Mesodermal cell (in vitro differentiated cells): ENCODE measurements at regions not wholly inside any gene's neighbourhood (a gene's known extent, or its start where the extent isn't known, plus 50 kb on each side); places are given as distances from the start of the nearest gene placed in this dataset.

Experiments used
- H3K27ac ChIP-seq: 2 replicates; pipeline ENCODE4 v1.7.0; 2013; ENCODE audit warnings: mild to moderate bottlenecking, low read depth, low read length, moderate library complexity; ENCODE audit not compliant: severe bottlenecking
- H3K36me3 ChIP-seq: 2 replicates; pipeline ENCODE4 v1.7.1; 2013; ENCODE audit warnings: mild to moderate bottlenecking, low read length, moderate library complexity; ENCODE audit not compliant: control insufficient read depth, insufficient read depth
- H3K4me1 ChIP-seq: one replicate; pipeline ENCODE4 v1.7.1; 2013; ENCODE audit warnings: mild to moderate bottlenecking, low read length; ENCODE audit not compliant: insufficient read depth, control insufficient read depth, poor library complexity, severe bottlenecking
- H3K4me3 ChIP-seq: 2 replicates; pipeline ENCODE4 v1.7.0; 2013; ENCODE audit warnings: low read length, control low read depth, mild to moderate bottlenecking; ENCODE audit not compliant: insufficient read depth, poor library complexity, severe bottlenecking; ENCODE audit errors: extremely low read depth
- H3K9me3 ChIP-seq: 2 replicates; pipeline ENCODE4 v1.7.1; 2013; ENCODE audit warnings: mild to moderate bottlenecking, low read length, moderate library complexity; ENCODE audit not compliant: control insufficient read depth
- WGBS, 2 experiments: methylation state at CpG; one replicate each; pipeline ENCODE4 v1.1.5; 2013; ENCODE audit warnings: missing lambda C conversion rate in 2 of 2; ENCODE audit not compliant: insufficient coverage in 2 of 2; 5-methylcytosine and 5-hydroxymethylcytosine counted together

DNA sequence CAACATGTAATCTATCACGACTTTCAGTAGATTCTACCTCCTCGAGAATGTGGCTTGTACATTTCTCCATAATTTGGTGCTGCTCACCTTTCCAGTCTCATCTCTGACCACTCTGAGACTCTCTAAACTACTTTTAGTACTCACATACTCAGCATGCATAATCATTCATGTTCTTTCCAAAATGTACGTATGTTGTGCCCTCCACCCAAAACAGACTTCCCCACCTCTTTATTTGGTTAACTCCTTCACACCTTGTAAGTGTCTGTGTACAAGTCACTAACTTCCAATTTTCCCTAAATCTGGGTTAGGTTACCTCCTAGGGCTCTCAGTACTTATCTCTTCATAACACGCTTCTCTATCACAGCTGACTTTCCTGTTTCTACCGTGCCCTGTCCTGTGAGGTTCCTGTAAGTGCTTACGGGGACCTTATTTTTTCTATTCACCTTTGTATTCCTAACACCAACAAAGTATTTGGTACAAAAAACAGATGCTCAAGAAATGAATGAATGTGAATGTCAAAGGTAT lies 186.2 kb upstream of the MKLN1 start:
- no peak overlapping the region for H3K27ac ChIP-seq
- H3K9me3 ChIP-seq: no peaks in the 10 kb centered on the region
- H3K4me3 ChIP-seq: no peak overlapping the region
- H3K36me3 ChIP-seq: no peaks in the 10 kb centered on the region
- 87 to 94% methylated on average over 4 to 5 of the region's 6 CpGs for WGBS, 2 experiments
- H3K4me1 ChIP-seq: no peaks in the 10 kb centered on the region

DNA sequence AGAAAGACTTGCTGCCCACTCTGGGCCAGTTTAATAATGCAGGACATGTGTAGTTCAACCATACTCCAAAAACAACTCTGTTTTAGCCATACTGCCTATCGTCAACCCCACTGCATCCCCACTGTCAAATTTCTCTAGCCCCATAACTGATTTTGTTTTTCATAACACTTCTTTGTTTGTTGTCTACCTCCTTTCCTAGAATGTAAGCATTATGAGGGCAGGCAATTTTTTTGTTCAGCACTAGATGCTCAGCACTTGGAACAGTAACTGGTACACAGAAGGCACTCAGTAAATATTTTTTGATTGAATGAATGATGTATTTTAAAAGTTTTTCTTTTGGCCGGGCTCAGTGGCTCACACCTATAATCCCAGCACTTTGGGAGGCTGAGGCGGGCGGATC lies 183.8 kb upstream of the MKLN1 start:
- 87 to 90% methylated on average over 3 of the region's 4 CpGs for WGBS, 2 experiments
- Histone ChIP-seq H3K36me3 (no peaks in the 10 kb centered on the region), H3K9me3 (no peaks in the 10 kb centered on the region), H3K4me1 (no peaks in the 10 kb centered on the region), H3K27ac (no peak overlapping the region), H3K4me3 (no peak overlapping the region)

DNA sequence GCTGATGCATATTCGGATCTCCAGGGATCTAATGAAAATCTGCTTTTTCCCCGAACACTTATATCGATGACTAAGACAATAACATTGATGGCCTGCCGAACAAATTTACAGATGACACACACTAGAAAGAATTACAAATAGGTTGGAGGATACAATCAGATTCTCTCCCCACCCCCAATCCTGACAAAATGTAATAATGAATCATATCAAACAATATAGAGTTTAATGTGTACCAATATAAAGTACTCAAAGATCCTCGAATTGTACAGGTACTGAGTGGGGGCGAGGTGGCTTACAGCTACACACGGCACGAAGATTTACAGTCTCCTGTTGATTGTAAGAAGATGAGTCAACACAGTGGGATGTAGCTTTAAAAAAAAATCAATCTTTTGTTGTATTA lies 182.7 kb upstream of the MKLN1 start:
- 80% methylated on average over 4 of the region's 8 CpGs; no CpG with 5 or more reads in 1 of the 2 experiments for WGBS, 2 experiments

DNA sequence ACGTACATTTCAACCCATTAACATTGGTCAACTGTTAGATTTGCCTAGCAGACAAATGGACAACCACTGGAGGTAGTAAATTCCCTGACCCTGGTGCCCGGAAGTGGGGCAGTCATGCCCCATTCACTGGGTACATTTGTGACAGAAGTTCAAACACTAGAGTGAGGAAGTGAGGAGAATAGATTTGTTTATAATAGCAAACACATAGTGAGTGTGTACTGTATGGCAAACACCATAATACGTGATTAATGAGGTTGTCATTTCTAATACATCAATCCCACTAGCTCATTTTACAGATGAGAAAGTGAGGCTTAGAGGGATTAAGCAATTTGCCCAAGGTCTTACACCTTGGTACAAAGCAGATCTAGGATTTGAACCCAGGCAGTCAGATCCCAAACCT lies 181.9 kb upstream of the MKLN1 start:
- H3K4me1 ChIP-seq: no peaks in the 10 kb centered on the region
- H3K4me3 ChIP-seq: no peak overlapping the region
- H3K9me3 ChIP-seq: no peaks in the 10 kb centered on the region
- WGBS, 2 experiments: 100% methylated on average over 1 of the region's 3 CpGs; no CpG with 5 or more reads in 1 of the 2 experiments
- H3K36me3 ChIP-seq: no peaks in the 10 kb centered on the region
- no peak overlapping the region for H3K27ac ChIP-seq

More for the DNA sequence above, 182.7 kb upstream of the MKLN1 start:
- Histone ChIP-seq H3K27ac (no peak overlapping the region), H3K4me1 (no peaks in the 10 kb centered on the region), H3K36me3 (no peaks in the 10 kb centered on the region), H3K9me3 (no peaks in the 10 kb centered on the region), H3K4me3 (no peak overlapping the region)

DNA sequence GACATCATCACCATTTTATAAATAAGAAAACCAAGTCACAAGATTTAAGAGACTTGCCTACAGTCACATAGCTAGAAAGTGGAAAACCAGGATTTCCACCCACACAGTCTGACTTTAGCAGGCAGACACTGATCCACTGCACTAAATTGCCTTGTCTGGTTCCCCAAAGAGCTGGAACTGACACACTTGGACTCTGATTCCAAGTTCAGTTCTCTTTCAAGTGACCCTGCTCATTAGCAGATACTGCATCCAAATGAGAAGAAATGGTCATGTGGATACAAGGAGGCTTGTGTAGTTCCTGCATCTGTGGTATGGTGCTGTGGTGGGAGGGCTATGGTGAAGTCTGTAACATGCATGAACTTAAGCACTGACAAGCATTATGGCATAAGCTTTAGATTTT lies 180.1 kb upstream of the MKLN1 start:
- Histone ChIP-seq H3K9me3 (no peaks in the 10 kb centered on the region), H3K4me3 (no peak overlapping the region), H3K36me3 (no peaks in the 10 kb centered on the region), H3K4me1 (no peaks in the 10 kb centered on the region), H3K27ac (no peak overlapping the region)

DNA sequence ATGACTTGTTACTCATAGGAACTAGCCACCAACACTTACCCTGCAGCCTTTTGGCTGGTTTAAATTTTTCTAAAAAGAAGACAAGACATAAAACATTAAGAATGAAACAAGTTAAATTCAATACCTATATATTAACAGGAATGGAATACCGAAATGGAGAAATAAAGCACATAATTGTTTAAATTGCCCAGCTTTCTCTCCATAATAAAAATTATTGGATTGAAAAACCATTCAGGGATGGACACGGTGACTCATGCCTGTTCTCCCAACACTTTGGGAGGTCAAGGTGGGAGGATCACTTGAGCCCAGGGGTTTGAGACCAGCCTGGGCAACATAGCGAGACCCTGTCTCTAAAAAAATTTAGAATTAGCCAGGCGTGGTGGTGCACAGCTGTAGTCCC lies 179.4 kb upstream of the MKLN1 start:
- Histone ChIP-seq H3K4me1 (no peaks in the 10 kb centered on the region), H3K27ac (no peak overlapping the region), H3K4me3 (no peak overlapping the region), H3K9me3 (no peaks in the 10 kb centered on the region), H3K36me3 (no peaks in the 10 kb centered on the region)
- 95 to 100% methylated on average over 3 of the region's 4 CpGs for WGBS, 2 experiments

DNA sequence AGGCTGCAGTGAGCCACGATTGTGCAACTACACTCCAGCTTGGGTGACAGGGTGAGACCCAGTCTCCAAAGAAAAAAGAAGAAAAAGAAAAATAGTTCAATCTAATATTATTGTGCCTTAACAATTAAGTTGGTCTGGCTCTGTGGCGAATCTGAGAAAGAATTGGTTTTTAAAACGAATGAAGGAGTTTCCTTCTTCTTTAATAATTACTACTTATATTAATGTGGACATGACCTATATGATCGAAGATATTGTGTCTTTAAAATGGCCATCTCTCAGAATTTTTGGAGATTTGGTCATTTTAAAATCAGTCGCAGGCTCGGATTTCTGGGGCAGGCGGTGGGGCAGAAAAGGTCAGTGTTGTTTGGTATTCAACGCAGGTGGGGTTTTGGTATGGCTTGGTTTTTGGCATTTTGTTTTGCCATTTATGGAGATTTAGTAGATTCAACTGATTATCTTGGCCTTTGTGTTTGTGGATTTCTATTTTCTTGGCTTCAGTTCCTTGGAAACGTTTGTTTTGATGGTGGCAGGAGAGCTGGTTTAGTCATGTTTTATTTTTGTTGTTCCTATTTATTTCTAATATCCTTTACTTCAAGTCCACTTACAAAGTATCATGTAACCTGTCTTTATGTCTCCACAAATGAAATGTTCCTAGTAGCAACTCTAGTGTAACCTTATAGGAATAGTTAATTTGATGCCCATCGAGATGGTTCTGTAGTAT lies 178.8 kb upstream of the MKLN1 start:
- H3K9me3 ChIP-seq: no peaks in the 10 kb centered on the region
- H3K4me1 ChIP-seq: no peaks in the 10 kb centered on the region
- 90 to 97% methylated on average over 2 to 6 of the region's 10 CpGs for WGBS, 2 experiments
- H3K36me3 ChIP-seq: no peaks in the 10 kb centered on the region
- no peak overlapping the region for H3K27ac ChIP-seq
- no peak overlapping the region for H3K4me3 ChIP-seq

DNA sequence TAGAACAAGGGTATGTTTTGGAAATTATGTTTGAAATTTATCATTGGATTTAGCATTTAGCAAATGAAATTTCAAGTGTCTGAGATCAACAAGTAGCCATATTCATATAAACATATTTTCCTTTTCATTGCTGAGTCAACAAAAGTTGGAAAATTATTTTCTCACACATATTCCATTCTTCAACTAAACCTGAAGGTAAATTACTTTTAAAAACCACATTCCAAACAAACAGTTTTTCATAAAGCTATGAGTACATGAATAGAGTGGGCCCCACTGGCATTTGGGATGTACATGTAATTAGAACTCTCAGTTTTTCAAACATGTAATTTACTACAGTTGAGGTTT lies 178.3 kb upstream of the MKLN1 start:
- H3K9me3 ChIP-seq: no peaks in the 10 kb centered on the region
- no peak overlapping the region for H3K27ac ChIP-seq
- no peaks in the 10 kb centered on the region for H3K4me1 ChIP-seq
- no peak overlapping the region for H3K4me3 ChIP-seq
- H3K36me3 ChIP-seq: no peaks in the 10 kb centered on the region

DNA sequence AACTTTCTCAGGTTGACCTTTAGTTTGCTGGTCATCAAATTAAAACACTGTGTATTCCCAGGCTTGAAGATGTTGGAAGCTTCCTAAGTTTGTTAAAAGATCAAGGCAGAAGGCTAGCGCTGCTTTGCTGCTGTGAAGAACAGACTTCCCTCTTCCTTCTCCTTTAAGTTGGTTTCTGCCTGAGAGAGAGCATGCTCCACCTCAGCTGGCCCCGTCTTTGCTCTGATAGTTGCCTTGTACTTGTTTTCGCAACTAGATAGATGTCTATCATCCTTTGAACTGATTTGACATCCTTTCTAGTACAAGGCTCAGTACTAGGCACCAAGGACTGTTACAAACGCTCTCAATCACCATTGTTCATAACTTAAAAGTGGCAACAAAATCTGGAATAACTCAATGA lies 177.8 kb upstream of the MKLN1 start:
- WGBS, 2 experiments: 81 to 91% methylated on average over 4 of the region's 4 CpGs
- no peak overlapping the region for H3K27ac ChIP-seq

DNA sequence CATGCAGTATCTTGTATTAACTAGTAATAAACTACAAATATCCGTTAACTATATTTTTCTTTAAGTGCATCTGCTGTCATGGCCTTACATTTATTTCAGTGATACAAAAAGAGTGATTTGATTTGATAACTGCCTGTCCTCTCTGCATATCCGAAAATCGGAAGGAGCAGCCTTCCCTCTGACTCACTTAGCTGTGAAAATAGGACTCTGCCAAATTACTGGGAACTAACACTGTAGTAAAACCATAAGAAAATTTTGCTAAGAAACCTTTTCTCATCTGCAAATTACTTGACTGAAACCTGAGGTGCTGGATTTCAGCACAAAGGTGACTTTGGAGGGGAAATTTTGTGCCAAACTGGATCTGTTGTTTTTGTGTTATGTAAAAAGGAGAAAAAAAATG lies 176.6 kb upstream of the MKLN1 start:
- Histone ChIP-seq H3K36me3 (no peaks in the 10 kb centered on the region), H3K4me1 (no peaks in the 10 kb centered on the region), H3K27ac (no peak overlapping the region), H3K9me3 (no peaks in the 10 kb centered on the region), H3K4me3 (no peak overlapping the region)
- 86% methylated on average over 2 of the region's 3 CpGs; no CpG with 5 or more reads in 1 of the 2 experiments for WGBS, 2 experiments

More for the DNA sequence above, 177.8 kb upstream of the MKLN1 start:
- H3K4me3 ChIP-seq: no peak overlapping the region
- no peaks in the 10 kb centered on the region for H3K4me1 ChIP-seq
- no peaks in the 10 kb centered on the region for H3K36me3 ChIP-seq
- H3K9me3 ChIP-seq: no peaks in the 10 kb centered on the region

DNA sequence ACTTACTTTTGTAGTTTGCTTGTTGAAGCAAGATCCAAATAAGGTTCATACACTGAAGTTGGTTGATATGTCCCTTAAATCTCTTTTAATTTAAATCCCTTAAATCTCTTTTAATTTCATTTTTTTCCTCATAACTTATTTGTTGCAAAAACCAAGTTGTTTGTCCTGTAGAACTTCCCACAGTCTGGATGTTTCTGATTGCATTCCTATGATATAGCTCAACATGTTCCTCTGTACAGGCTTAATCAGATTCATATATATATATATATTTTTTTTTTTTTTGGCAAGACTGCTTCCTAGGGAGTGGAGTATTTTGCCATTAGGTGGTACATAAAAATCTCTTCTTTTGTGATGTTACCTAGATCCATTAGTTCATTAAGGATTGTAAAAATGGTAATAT lies 174.9 kb upstream of the MKLN1 start:
- H3K27ac ChIP-seq: no peak overlapping the region
- H3K4me3 ChIP-seq: no peak overlapping the region
- no peaks in the 10 kb centered on the region for H3K36me3 ChIP-seq
- H3K9me3 ChIP-seq: no peaks in the 10 kb centered on the region
- no peaks in the 10 kb centered on the region for H3K4me1 ChIP-seq
